ENCODE measurements at regions not wholly inside any gene's neighbourhood (a gene's known extent, or its start where the extent isn't known, plus 50 kb on each side); places are given as distances from the start of the nearest gene placed in this dataset.

- TF ChIP-seq POLR2A (IDR thresholded peaks at IDR 0.05): no peak
- no peak for TF ChIP-seq POLR2AphosphoS5 (IDR thresholded peaks at IDR 0.05)
- no peak for TF ChIP-seq EP300 (IDR thresholded peaks at IDR 0.05; ENCODE audit: low read depth)
- no peak for TF ChIP-seq CTCF (IDR thresholded peaks at IDR 0.05)
Observed at GRCh38 chr18:10193444-10193843, 261.0 kb upstream of the APCDD1 start.
